ENCODE measurements at regions not wholly inside any gene's neighbourhood (a gene's known extent, or its start where the extent isn't known, plus 50 kb on each side); places are given as distances from the start of the nearest gene placed in this dataset.

GRCh38 chr4:111046811-111047210, 423.9 kb upstream of the PITX2 start:
- Histone ChIP-seq H3K27me3 (ENCODE audit: control insufficient read depth, insufficient read depth, low read length) (no peaks in the 10 kb centered on the region), H3K36me3 (ENCODE audit: control insufficient read depth, insufficient read depth, low read length) (no peaks in the 10 kb centered on the region), H3K27ac (ENCODE audit: low read length) (no peak overlapping the region), H3K9me3 (ENCODE audit: control insufficient read depth, insufficient read depth, low read depth, low read length) (no peaks in the 10 kb centered on the region), H3K4me3 (ENCODE audit: low read depth in 2 of 2, low read length in 2 of 2) (no peak overlapping the region), H3K4me1 (ENCODE audit: control insufficient read depth, insufficient read depth, low read length) (no peaks in the 10 kb centered on the region)
- DNase-seq (ENCODE audit: low read depth, low spot score) (no peak), ATAC-seq (no peak)
- POLR2A ChIA-PET, result no interaction called here
- no TSS peak for BruUV-seq (replicated peaks)
- in situ Hi-C loops (cut with HindIII; ENCODE audit: low pct_unique_long_range_greater_than_20kb, low sequenced_read_pairs), result no loop called here
- CTCF ChIA-PET, result no interaction called here
- intact Hi-C loops (cut with micrococcal nuclease; ENCODE audit: unreplicated experiment), result no loop called here
- TF ChIP-seq CTCF (IDR thresholded peaks at IDR 0.05), result no peak
- TF ChIP-seq SIN3A (IDR thresholded peaks at IDR 0.05; ENCODE audit: borderline replicate concordance, insufficient read depth, low read depth, low read length), result no peak
- no peak for TF ChIP-seq REST (IDR thresholded peaks at IDR 0.05; ENCODE audit: insufficient read depth in 1 of 2, low read depth in 2 of 2, low read length in 1 of 2)
- no peak for TF ChIP-seq POLR2AphosphoS5 (IDR thresholded peaks at IDR 0.05; ENCODE audit: low read depth, low read length)
- no peak for TF ChIP-seq TCF7L2 (IDR thresholded peaks at IDR 0.05; ENCODE audit: low read depth, low read length)

GRCh38 chr4:111048316-111048715, 425.4 kb upstream of the PITX2 start:
- CTCF ChIA-PET, result no interaction called here

More at GRCh38 chr4:111048316-111048715, 425.4 kb upstream of the PITX2 start:
- Histone ChIP-seq H3K36me3 (ENCODE audit: control insufficient read depth, insufficient read depth, low read length) (no peaks in the 10 kb centered on the region), H3K27ac (ENCODE audit: low read length) (no peak overlapping the region), H3K9me3 (ENCODE audit: control insufficient read depth, insufficient read depth, low read depth, low read length) (no peaks in the 10 kb centered on the region), H3K27me3 (ENCODE audit: control insufficient read depth, insufficient read depth, low read length) (no peaks in the 10 kb centered on the region), H3K4me3 (ENCODE audit: low read depth in 2 of 2, low read length in 2 of 2) (no peak overlapping the region), H3K4me1 (ENCODE audit: control insufficient read depth, insufficient read depth, low read length) (no peaks in the 10 kb centered on the region)
- in situ Hi-C loops (cut with HindIII; ENCODE audit: low pct_unique_long_range_greater_than_20kb, low sequenced_read_pairs) (no loop called here), intact Hi-C loops (cut with micrococcal nuclease; ENCODE audit: unreplicated experiment) (no loop called here)
- no TSS peak for BruUV-seq (replicated peaks)
- POLR2A ChIA-PET, result no interaction called here
- ATAC-seq (no peak), DNase-seq (ENCODE audit: low read depth, low spot score) (no peak)
- TF ChIP-seq CTCF (IDR thresholded peaks at IDR 0.05) (no peak), SIN3A (IDR thresholded peaks at IDR 0.05; ENCODE audit: borderline replicate concordance, insufficient read depth, low read depth, low read length) (no peak)
